B cell (primary cell): ENCODE measurements at regions not wholly inside any gene's neighbourhood (a gene's known extent, or its start where the extent isn't known, plus 50 kb on each side); places are given as distances from the start of the nearest gene placed in this dataset.

ENCODE experiments used
- EZH2 ChIP-seq: IDR thresholded peaks from 2 replicates; pipeline ENCODE4 v1.6.1; 2012; ENCODE audit warnings: borderline replicate concordance, low read depth, mild to moderate bottlenecking, moderate library complexity, low read length; ENCODE audit not compliant: insufficient read depth, poor library complexity, severe bottlenecking
- TF ChIP-seq, protein P1 (sequence below): fragments of 200-600 bp; IDR thresholded peaks from one replicate; pipeline ENCODE4 v1.8.0; 2022; ENCODE audit warnings: antibody characterized with exemption, mild to moderate bottlenecking

DNA sequence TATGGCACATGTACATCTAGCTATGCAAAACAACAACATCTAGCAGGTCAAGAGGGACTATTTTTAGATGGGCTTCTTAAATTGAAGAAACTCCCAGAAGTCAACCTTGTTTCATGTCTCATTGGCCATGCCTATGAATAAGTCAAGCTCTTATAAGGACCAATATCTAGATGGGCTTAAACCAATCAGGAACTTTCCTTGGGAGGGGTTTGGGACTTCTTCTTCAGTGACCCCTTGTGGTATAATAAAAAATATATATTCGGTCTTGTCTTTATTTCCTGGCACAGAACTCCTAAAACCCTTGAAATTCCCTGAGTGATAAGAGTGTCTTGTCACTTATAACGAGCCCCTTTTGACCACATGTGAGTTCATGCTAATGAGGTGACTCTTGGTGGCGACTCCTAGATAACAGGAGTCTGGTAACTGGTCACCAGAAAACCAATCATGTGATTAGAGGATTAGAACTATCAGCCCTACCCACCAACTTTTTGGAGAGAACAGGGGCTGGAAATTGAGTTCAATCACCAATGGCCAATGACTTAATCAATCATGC lies 218.3 kb downstream of the HHIPL2 start:
- TF ChIP-seq, protein P1, sequence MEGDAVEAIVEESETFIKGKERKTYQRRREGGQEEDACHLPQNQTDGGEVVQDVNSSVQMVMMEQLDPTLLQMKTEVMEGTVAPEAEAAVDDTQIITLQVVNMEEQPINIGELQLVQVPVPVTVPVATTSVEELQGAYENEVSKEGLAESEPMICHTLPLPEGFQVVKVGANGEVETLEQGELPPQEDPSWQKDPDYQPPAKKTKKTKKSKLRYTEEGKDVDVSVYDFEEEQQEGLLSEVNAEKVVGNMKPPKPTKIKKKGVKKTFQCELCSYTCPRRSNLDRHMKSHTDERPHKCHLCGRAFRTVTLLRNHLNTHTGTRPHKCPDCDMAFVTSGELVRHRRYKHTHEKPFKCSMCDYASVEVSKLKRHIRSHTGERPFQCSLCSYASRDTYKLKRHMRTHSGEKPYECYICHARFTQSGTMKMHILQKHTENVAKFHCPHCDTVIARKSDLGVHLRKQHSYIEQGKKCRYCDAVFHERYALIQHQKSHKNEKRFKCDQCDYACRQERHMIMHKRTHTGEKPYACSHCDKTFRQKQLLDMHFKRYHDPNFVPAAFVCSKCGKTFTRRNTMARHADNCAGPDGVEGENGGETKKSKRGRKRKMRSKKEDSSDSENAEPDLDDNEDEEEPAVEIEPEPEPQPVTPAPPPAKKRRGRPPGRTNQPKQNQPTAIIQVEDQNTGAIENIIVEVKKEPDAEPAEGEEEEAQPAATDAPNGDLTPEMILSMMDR: no peak
- TF ChIP-seq EZH2: no peak
